Fibroblast of the aortic adventitia (primary cell): ENCODE measurements at regions not wholly inside any gene's neighbourhood (a gene's known extent, or its start where the extent isn't known, plus 50 kb on each side); places are given as distances from the start of the nearest gene placed in this dataset.
"Not testable (repeated sequence)": the region's sequence is repeated elsewhere in the genome, so short reads cannot be mapped to it uniquely, and the experiment has no call there.

Source experiments
- DNase-seq: peaks from one replicate; pipeline ENCODE4 v3.0.0-alpha.2; 2010; ENCODE audit warnings: low read depth
- H3K4me3 ChIP-seq: 2 replicates; pipeline ENCODE4 v1.5.1; 2011; ENCODE audit warnings: low read depth, mild to moderate bottlenecking, control low read depth, low read length, moderate library complexity
- CTCF ChIP-seq: IDR thresholded peaks from 2 replicates; pipeline ENCODE4 v1.5.1; 2011; ENCODE audit warnings: mild to moderate bottlenecking, low read length, control low read depth, inconsistent platforms; ENCODE audit not compliant: insufficient read depth

GRCh38 chr12:131536766-131537165 is 174.1 kb upstream of the SFSWAP start:
- H3K4me3 ChIP-seq = no peak overlapping the region
- no peak for TF ChIP-seq CTCF
- DNase-seq = no peak

GRCh38 chr12:131537267-131537958 is 173.5 kb upstream of the SFSWAP start:
- no peak for TF ChIP-seq CTCF
- H3K4me3 ChIP-seq = no peak overlapping the region
- DNase-seq = no peak

- no peak for TF ChIP-seq CTCF
- no peak overlapping the region for H3K4me3 ChIP-seq
- DNase-seq = no peak
Measured at GRCh38 chr12:131539381-131539780, 171.5 kb upstream of the SFSWAP start.

GRCh38 chr12:131540138-131540623 is 170.7 kb upstream of the SFSWAP start:
- TF ChIP-seq CTCF = no peak
- H3K4me3 ChIP-seq = no peak overlapping the region
- no peak for DNase-seq

- not testable (repeated sequence) for DNase-seq, H3K4me3 ChIP-seq
Measured at GRCh38 chr12:131541512-131541911, 169.4 kb upstream of the SFSWAP start.

- DNase-seq = no peak
- no peak overlapping the region for H3K4me3 ChIP-seq
- TF ChIP-seq CTCF = no peak
Measured at GRCh38 chr12:131542351-131542750, 168.5 kb upstream of the SFSWAP start.

- no peak for DNase-seq
- TF ChIP-seq CTCF = no peak
- H3K4me3 ChIP-seq = no peak overlapping the region
Measured at GRCh38 chr12:131543040-131543439, 167.8 kb upstream of the SFSWAP start.
